ENCODE measurements at regions not wholly inside any gene's neighbourhood (a gene's known extent, or its start where the extent isn't known, plus 50 kb on each side); places are given as distances from the start of the nearest gene placed in this dataset.

- H3K4me1 ChIP-seq (ENCODE audit: control insufficient read depth in 3 of 3, insufficient read depth in 2 of 3, low read depth in 1 of 3, low read length in 2 of 3): peaks cover 0 to 7% (median 0%) of the 10 kb centered on the region in 3 donors
- H3K27me3 ChIP-seq (ENCODE audit: control insufficient read depth in 3 of 3, insufficient read depth in 3 of 3, low read length in 3 of 3): no peaks in the 10 kb centered on the region
- no peaks in the 10 kb centered on the region for H3K36me3 ChIP-seq (ENCODE audit: control insufficient read depth in 3 of 3, insufficient read depth in 2 of 3, low read depth in 1 of 3, low read length in 3 of 3)
- H3K9me3 ChIP-seq (ENCODE audit: control insufficient read depth in 2 of 2, insufficient read depth in 1 of 2, low read depth in 1 of 2, low read length in 1 of 2): peaks cover 0 to 10% of the 10 kb centered on the region in 2 donors
- WGBS, 3 donors: 86 to 88% (median 87%) methylated on average over 3 of the region's 3 CpGs
- DNase-seq: no peak
- no peak overlapping the region for H3K27ac ChIP-seq (ENCODE audit: low read depth in 1 of 3, low read length in 2 of 3)
- no peak overlapping the region for H3K4me3 ChIP-seq (ENCODE audit: low read depth in 1 of 3, low read length in 3 of 3)
- no peak for FAIRE-seq
Measured at GRCh38 chr2:236844711-236845110, 241.0 kb upstream of the COPS8 start.

- Histone ChIP-seq H3K27ac (ENCODE audit: low read depth in 1 of 3, low read length in 2 of 3) (no peak overlapping the region), H3K4me3 (ENCODE audit: low read depth in 1 of 3, low read length in 3 of 3) (no peak overlapping the region), H3K36me3 (ENCODE audit: control insufficient read depth in 3 of 3, insufficient read depth in 2 of 3, low read depth in 1 of 3, low read length in 3 of 3) (no peaks in the 10 kb centered on the region), H3K9me3 (ENCODE audit: control insufficient read depth in 2 of 2, insufficient read depth in 1 of 2, low read depth in 1 of 2, low read length in 1 of 2) (peaks cover 0 to 10% of the 10 kb centered on the region in 2 donors), H3K27me3 (ENCODE audit: control insufficient read depth in 3 of 3, insufficient read depth in 3 of 3, low read length in 3 of 3) (no peaks in the 10 kb centered on the region), H3K4me1 (ENCODE audit: control insufficient read depth in 3 of 3, insufficient read depth in 2 of 3, low read depth in 1 of 3, low read length in 2 of 3) (peaks cover 0 to 7% (median 0%) of the 10 kb centered on the region in 3 donors)
- FAIRE-seq: no peak
- no peak for DNase-seq
- WGBS, 3 donors: 48 to 70% (median 64%) methylated on average over 6 of the region's 6 CpGs
Measured at GRCh38 chr2:236847023-236847422, 238.7 kb upstream of the COPS8 start.

- DNase-seq (no peak), FAIRE-seq (no peak)
- Histone ChIP-seq H3K9me3 (ENCODE audit: control insufficient read depth in 2 of 2, insufficient read depth in 1 of 2, low read depth in 1 of 2, low read length in 1 of 2) (peaks cover 0 to 10% of the 10 kb centered on the region in 2 donors), H3K36me3 (ENCODE audit: control insufficient read depth in 3 of 3, insufficient read depth in 2 of 3, low read depth in 1 of 3, low read length in 3 of 3) (no peaks in the 10 kb centered on the region), H3K4me1 (ENCODE audit: control insufficient read depth in 3 of 3, insufficient read depth in 2 of 3, low read depth in 1 of 3, low read length in 2 of 3) (peaks cover 0 to 7% (median 2%) of the 10 kb centered on the region in 3 donors), H3K27ac (ENCODE audit: low read depth in 1 of 3, low read length in 2 of 3) (no peak overlapping the region), H3K27me3 (ENCODE audit: control insufficient read depth in 3 of 3, insufficient read depth in 3 of 3, low read length in 3 of 3) (no peaks in the 10 kb centered on the region), H3K4me3 (ENCODE audit: low read depth in 1 of 3, low read length in 3 of 3) (no peak overlapping the region)
- 26 to 66% (median 59%) methylated on average over 3 of the region's 3 CpGs for WGBS, 3 donors
Measured at GRCh38 chr2:236847538-236848263, 238.0 kb upstream of the COPS8 start.

GRCh38 chr2:236848501-236848900 is 237.2 kb upstream of the COPS8 start:
- no peak overlapping the region for H3K27ac ChIP-seq (ENCODE audit: low read depth in 1 of 3, low read length in 2 of 3)
- H3K9me3 ChIP-seq (ENCODE audit: control insufficient read depth in 2 of 2, insufficient read depth in 1 of 2, low read depth in 1 of 2, low read length in 1 of 2): peaks cover 0 to 10% of the 10 kb centered on the region in 2 donors
- FAIRE-seq: no peak
- DNase-seq: no peak
- no peak overlapping the region for H3K4me3 ChIP-seq (ENCODE audit: low read depth in 1 of 3, low read length in 3 of 3)
- 74 to 82% (median 81%) methylated on average over 11 of the region's 11 CpGs for WGBS, 3 donors
- peaks cover 0 to 7% (median 3%) of the 10 kb centered on the region in 3 donors for H3K4me1 ChIP-seq (ENCODE audit: control insufficient read depth in 3 of 3, insufficient read depth in 2 of 3, low read depth in 1 of 3, low read length in 2 of 3)
- no peaks in the 10 kb centered on the region for H3K36me3 ChIP-seq (ENCODE audit: control insufficient read depth in 3 of 3, insufficient read depth in 2 of 3, low read depth in 1 of 3, low read length in 3 of 3)
- H3K27me3 ChIP-seq (ENCODE audit: control insufficient read depth in 3 of 3, insufficient read depth in 3 of 3, low read length in 3 of 3): no peaks in the 10 kb centered on the region

GRCh38 chr2:236849508-236849907 is 236.2 kb upstream of the COPS8 start:
- 35 to 73% (median 65%) methylated on average over 1 to 2 of the region's 2 CpGs for WGBS, 3 donors
- DNase-seq (no peak), FAIRE-seq (no peak)
- no peaks in the 10 kb centered on the region for H3K27me3 ChIP-seq (ENCODE audit: control insufficient read depth in 3 of 3, insufficient read depth in 3 of 3, low read length in 3 of 3)
- no peaks in the 10 kb centered on the region for H3K36me3 ChIP-seq (ENCODE audit: control insufficient read depth in 3 of 3, insufficient read depth in 2 of 3, low read depth in 1 of 3, low read length in 3 of 3)
- H3K9me3 ChIP-seq (ENCODE audit: control insufficient read depth in 2 of 2, insufficient read depth in 1 of 2, low read depth in 1 of 2, low read length in 1 of 2): peaks cover 0 to 10% of the 10 kb centered on the region in 2 donors
- no peak overlapping the region for H3K4me3 ChIP-seq (ENCODE audit: low read depth in 1 of 3, low read length in 3 of 3)
- no peak overlapping the region for H3K27ac ChIP-seq (ENCODE audit: low read depth in 1 of 3, low read length in 2 of 3)
- H3K4me1 ChIP-seq (ENCODE audit: control insufficient read depth in 3 of 3, insufficient read depth in 2 of 3, low read depth in 1 of 3, low read length in 2 of 3): peaks cover 0 to 7% (median 3%) of the 10 kb centered on the region in 3 donors

- H3K4me3 ChIP-seq (ENCODE audit: low read depth in 1 of 3, low read length in 3 of 3): no peak overlapping the region
- WGBS, 3 donors: 96 to 97% (median 97%) methylated on average over 4 of the region's 4 CpGs
- no peak for FAIRE-seq
Measured at GRCh38 chr2:236849940-236850339, 235.7 kb upstream of the COPS8 start.

GRCh38 chr2:236851187-236851586 is 234.5 kb upstream of the COPS8 start:
- Histone ChIP-seq H3K4me1 (ENCODE audit: control insufficient read depth in 3 of 3, insufficient read depth in 2 of 3, low read depth in 1 of 3, low read length in 2 of 3) (peaks cover 0 to 7% (median 3%) of the 10 kb centered on the region in 3 donors), H3K9me3 (ENCODE audit: control insufficient read depth in 2 of 2, insufficient read depth in 1 of 2, low read depth in 1 of 2, low read length in 1 of 2) (peaks cover 0 to 5% of the 10 kb centered on the region in 2 donors), H3K27ac (ENCODE audit: low read depth in 1 of 3, low read length in 2 of 3) (no peak overlapping the region), H3K36me3 (ENCODE audit: control insufficient read depth in 3 of 3, insufficient read depth in 2 of 3, low read depth in 1 of 3, low read length in 3 of 3) (no peaks in the 10 kb centered on the region), H3K27me3 (ENCODE audit: control insufficient read depth in 3 of 3, insufficient read depth in 3 of 3, low read length in 3 of 3) (no peaks in the 10 kb centered on the region), H3K4me3 (ENCODE audit: low read depth in 1 of 3, low read length in 3 of 3) (no peak overlapping the region)
- 79 to 90% (median 87%) methylated on average over 3 of the region's 3 CpGs for WGBS, 3 donors
- FAIRE-seq: no peak
- no peak for DNase-seq

More at GRCh38 chr2:236849940-236850339, 235.7 kb upstream of the COPS8 start:
- no peaks in the 10 kb centered on the region for H3K27me3 ChIP-seq (ENCODE audit: control insufficient read depth in 3 of 3, insufficient read depth in 3 of 3, low read length in 3 of 3)
- H3K27ac ChIP-seq (ENCODE audit: low read depth in 1 of 3, low read length in 2 of 3): no peak overlapping the region
- no peak for DNase-seq
- peaks cover 0 to 7% (median 3%) of the 10 kb centered on the region in 3 donors for H3K4me1 ChIP-seq (ENCODE audit: control insufficient read depth in 3 of 3, insufficient read depth in 2 of 3, low read depth in 1 of 3, low read length in 2 of 3)
- H3K9me3 ChIP-seq (ENCODE audit: control insufficient read depth in 2 of 2, insufficient read depth in 1 of 2, low read depth in 1 of 2, low read length in 1 of 2): peaks cover 0 to 6% of the 10 kb centered on the region in 2 donors
- H3K36me3 ChIP-seq (ENCODE audit: control insufficient read depth in 3 of 3, insufficient read depth in 2 of 3, low read depth in 1 of 3, low read length in 3 of 3): no peaks in the 10 kb centered on the region

GRCh38 chr2:236852100-236852976 is 233.4 kb upstream of the COPS8 start:
- H3K27me3 ChIP-seq (ENCODE audit: control insufficient read depth in 3 of 3, insufficient read depth in 3 of 3, low read length in 3 of 3): no peaks in the 10 kb centered on the region
- H3K9me3 ChIP-seq (ENCODE audit: control insufficient read depth in 2 of 2, insufficient read depth in 1 of 2, low read depth in 1 of 2, low read length in 1 of 2): peaks cover 0 to 5% of the 10 kb centered on the region in 2 donors
- H3K4me3 ChIP-seq (ENCODE audit: low read depth in 1 of 3, low read length in 3 of 3): no peak overlapping the region
- no peaks in the 10 kb centered on the region for H3K36me3 ChIP-seq (ENCODE audit: control insufficient read depth in 3 of 3, insufficient read depth in 2 of 3, low read depth in 1 of 3, low read length in 3 of 3)
- FAIRE-seq (no peak), DNase-seq (no peak)
- peaks cover 0 to 3% (median 3%) of the 10 kb centered on the region in 3 donors for H3K4me1 ChIP-seq (ENCODE audit: control insufficient read depth in 3 of 3, insufficient read depth in 2 of 3, low read depth in 1 of 3, low read length in 2 of 3)
- peak overlapping the region in 1 of 3 donors; percentile 33 for H3K27ac ChIP-seq (ENCODE audit: low read depth in 1 of 3, low read length in 2 of 3)
- 45 to 50% (median 45%) methylated on average over 17 of the region's 17 CpGs for WGBS, 3 donors

Measured in small intestine (tissue), 7 donors.